Right cardiac atrium (tissue), 5 donors: ENCODE measurements at regions not wholly inside any gene's neighbourhood (a gene's known extent, or its start where the extent isn't known, plus 50 kb on each side); places are given as distances from the start of the nearest gene placed in this dataset.
"Not testable (repeated sequence)": the region's sequence is repeated elsewhere in the genome, so short reads cannot be mapped to it uniquely, and the experiment has no call there.

Experiments
- ATAC-seq, 2 donors: fragments of 200-7000 bp; cut with Tn5 transposase; one replicate each; pipeline versions ENCODE4 v1.8.0 to v1.9.1; 2020; ENCODE audit warnings: moderate library complexity in 2 of 2, mild to moderate bottlenecking in 1 of 2
- DNase-seq, 3 donors: peaks; one replicate each; pipeline ENCODE4 v3.0.0-alpha.2; 2020
- H3K27ac ChIP-seq: one replicate; pipeline ENCODE4 v1.5.1; 2013; ENCODE audit warnings: mild to moderate bottlenecking, low read length, control low read depth, moderate library complexity
- H3K27me3 ChIP-seq: one replicate; pipeline ENCODE4 v1.6.1; 2013; ENCODE audit not compliant: control insufficient read depth, insufficient read depth
- H3K4me1 ChIP-seq: one replicate; pipeline ENCODE4 v1.6.1; 2013; ENCODE audit warnings: low read length; ENCODE audit not compliant: control insufficient read depth, insufficient read depth
- H3K4me3 ChIP-seq: one replicate; pipeline ENCODE4 v1.5.1; 2013; ENCODE audit warnings: low read length, control low read depth
- H3K9me3 ChIP-seq: one replicate; pipeline ENCODE4 v1.6.1; 2013; ENCODE audit warnings: low read length; ENCODE audit not compliant: control insufficient read depth
- WGBS: extraction: QIAGEN DNeasy Blood & Tissue Kit; methylation state at CpG from one replicate; pipeline ENCODE4 v1.1.7; 2013; 5-methylcytosine and 5-hydroxymethylcytosine counted together
- intact Hi-C, 4 donors: fragments of 100-400 bp; cut with DNase I; formaldehyde crosslinking; loops; one replicate each; pipeline versions ENCODE4 v1.11.0 to v1.14.0; 2022 to 2023
- donor health status: healthy with polysubstance abuse.
- donor health status: DM: no; HTN: yes; CAD: no.
- donor health status: DM: no; HTN: no; CAD: no.
- donor health status: DM: no; HTN: yes; CAD: no; lungs with severe emphysema.
- donor health status: DM: yes; HTN: yes; CAD: no.

DNA sequence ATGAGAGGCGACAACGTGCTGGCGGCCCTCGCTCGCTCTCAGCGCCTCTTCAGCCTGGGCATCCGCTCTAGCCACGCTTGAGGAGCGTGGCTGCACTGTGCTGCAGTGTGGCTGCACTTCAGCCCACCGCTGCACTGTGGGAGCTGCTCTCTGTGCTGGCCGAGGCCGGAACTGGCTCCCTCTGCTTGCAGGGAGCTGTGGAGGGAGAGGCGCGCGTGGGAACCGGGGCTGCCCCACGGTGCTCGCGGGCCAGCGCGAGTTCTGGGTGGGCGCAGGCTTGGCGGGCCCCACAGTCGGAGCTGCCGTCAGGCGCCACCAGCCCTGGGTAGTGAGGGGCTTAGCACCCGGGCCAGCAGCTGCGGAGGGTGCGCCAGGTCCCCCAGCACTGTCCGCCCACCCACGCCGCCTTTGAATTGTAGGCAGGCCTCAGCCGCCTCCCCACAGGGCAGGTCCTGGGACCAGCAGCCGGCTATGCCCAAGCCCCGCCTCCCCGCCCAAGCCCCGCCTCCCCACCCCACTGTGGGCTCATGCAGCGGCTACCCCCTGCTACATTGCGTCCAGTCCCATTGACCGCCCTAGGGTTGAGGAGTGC, 974.2 kb downstream of the FSCB start:
- DNase-seq (no peak), ATAC-seq (no peak)
- no peaks in the 10 kb centered on the region for H3K9me3 ChIP-seq
- no peaks in the 10 kb centered on the region for H3K4me1 ChIP-seq
- no peaks in the 10 kb centered on the region for H3K27me3 ChIP-seq
- H3K27ac ChIP-seq = no peak overlapping the region
- no peak overlapping the region for H3K4me3 ChIP-seq
- intact Hi-C loops = no loop called here
- WGBS = 92% methylated on average over 40 of the region's 40 CpGs

GRCh38 chr14:43528321-43528720, 978.8 kb downstream of the FSCB start:
- DNase-seq (no peak), ATAC-seq (no peak)
- no peak overlapping the region for H3K4me3 ChIP-seq
- intact Hi-C loops = no loop called here
- no peaks in the 10 kb centered on the region for H3K4me1 ChIP-seq
- no peaks in the 10 kb centered on the region for H3K9me3 ChIP-seq
- H3K27me3 ChIP-seq = no peaks in the 10 kb centered on the region
- no peak overlapping the region for H3K27ac ChIP-seq
- WGBS = 83% methylated on average over 5 of the region's 5 CpGs

- intact Hi-C loops = no loop called here
- H3K27ac ChIP-seq = no peak overlapping the region
- H3K27me3 ChIP-seq = no peaks in the 10 kb centered on the region
- H3K4me3 ChIP-seq = no peak overlapping the region
- no peaks in the 10 kb centered on the region for H3K4me1 ChIP-seq
- ATAC-seq (no peak), DNase-seq (no peak)
- H3K9me3 ChIP-seq = no peaks in the 10 kb centered on the region
- 25% methylated on average over 1 of the region's 1 CpG for WGBS
Observed at GRCh38 chr14:43525658-43526057, 981.4 kb downstream of the FSCB start.

DNA sequence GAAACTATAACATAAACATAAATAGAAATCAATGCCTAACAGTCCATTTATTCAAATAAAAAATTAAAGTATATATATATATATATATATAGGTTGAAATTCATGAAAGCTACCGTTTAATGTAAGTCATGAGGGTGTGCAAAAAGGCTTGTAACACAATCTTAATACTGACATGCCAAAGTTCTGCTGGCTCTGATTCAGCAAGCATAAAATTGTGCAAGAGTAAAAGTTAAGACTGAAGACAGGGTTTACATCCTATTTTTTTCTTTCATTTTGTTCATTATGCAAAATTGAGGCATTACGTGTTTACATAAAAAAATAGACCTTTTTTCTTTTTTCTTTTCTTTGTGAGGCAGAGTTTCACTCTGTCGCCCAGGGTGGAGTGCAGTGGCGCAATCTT, 984.2 kb downstream of the FSCB start:
- no peak overlapping the region for H3K4me3 ChIP-seq
- no peaks in the 10 kb centered on the region for H3K27me3 ChIP-seq
- intact Hi-C loops = no loop called here
- ATAC-seq (no peak), DNase-seq (no peak)
- H3K27ac ChIP-seq = no peak overlapping the region
- WGBS = 82% methylated on average over 4 of the region's 4 CpGs
- no peaks in the 10 kb centered on the region for H3K4me1 ChIP-seq
- H3K9me3 ChIP-seq = no peaks in the 10 kb centered on the region

GRCh38 chr14:43522191-43522590, 984.9 kb downstream of the FSCB start:
- no peak for ATAC-seq
- no peak overlapping the region for H3K27ac ChIP-seq
- H3K4me3 ChIP-seq = no peak overlapping the region
- no peak for DNase-seq
- intact Hi-C loops = no loop called here
- no peaks in the 10 kb centered on the region for H3K9me3 ChIP-seq
- 92% methylated on average over 4 of the region's 4 CpGs for WGBS
- H3K4me1 ChIP-seq = no peaks in the 10 kb centered on the region
- H3K27me3 ChIP-seq = no peaks in the 10 kb centered on the region

GRCh38 chr14:43503508-43503907, 1003.6 kb downstream of the FSCB start:
- DNase-seq (no peak), ATAC-seq (no peak)
- H3K4me3 ChIP-seq = no peak overlapping the region
- no peaks in the 10 kb centered on the region for H3K4me1 ChIP-seq
- no peaks in the 10 kb centered on the region for H3K27me3 ChIP-seq
- intact Hi-C loops = no loop called here
- no peak overlapping the region for H3K27ac ChIP-seq
- no peaks in the 10 kb centered on the region for H3K9me3 ChIP-seq

DNA sequence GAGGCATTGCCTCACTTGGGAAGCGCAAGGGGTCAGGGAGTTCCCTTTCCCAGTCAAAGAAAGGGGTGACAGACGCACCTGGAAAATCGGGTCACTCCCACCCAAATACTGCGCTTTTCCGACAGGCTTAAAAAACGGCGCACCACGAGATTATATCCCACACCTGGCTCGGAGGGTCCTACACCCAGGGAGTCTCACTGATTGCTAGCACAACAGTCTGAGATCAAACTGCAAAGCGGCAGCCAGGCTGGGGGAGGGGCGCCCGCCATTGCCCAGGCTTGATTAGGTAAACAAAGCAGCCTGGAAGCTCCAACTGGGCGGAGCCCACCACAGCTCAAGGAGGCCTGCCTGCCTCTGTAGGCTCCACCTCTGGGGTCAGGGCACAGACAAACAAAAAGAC, 1014.7 kb downstream of the FSCB start:
- WGBS = 85% methylated on average over 13 of the region's 13 CpGs
- ATAC-seq, H3K27me3 ChIP-seq, H3K27ac ChIP-seq, H3K4me1 ChIP-seq, H3K4me3 ChIP-seq, intact Hi-C loops, H3K9me3 ChIP-seq, DNase-seq: not testable (repeated sequence)

DNA sequence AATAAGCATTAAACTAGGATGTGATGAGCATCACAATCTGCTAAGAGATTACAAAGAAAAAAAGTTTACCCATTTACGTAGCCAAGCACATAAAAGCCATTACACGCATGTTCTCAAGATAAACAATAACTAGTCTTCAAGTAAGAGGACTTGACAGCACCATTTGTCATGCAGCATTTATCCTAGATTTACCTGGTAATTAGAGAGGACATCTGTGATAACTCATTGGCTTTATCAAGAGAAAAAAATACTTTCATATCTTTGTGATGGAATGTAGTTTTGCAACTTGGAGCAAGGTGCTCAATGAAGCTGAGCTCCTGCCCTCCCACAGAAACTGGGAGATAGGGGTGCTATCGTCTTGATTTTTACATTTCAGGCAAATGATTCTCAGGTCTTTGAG, 1023.7 kb downstream of the FSCB start:
- Histone ChIP-seq H3K27me3 (no peaks in the 10 kb centered on the region), H3K4me1 (no peaks in the 10 kb centered on the region), H3K4me3 (no peak overlapping the region), H3K27ac (no peak overlapping the region), H3K9me3 (no peaks in the 10 kb centered on the region)
- no peak for ATAC-seq
- no peak for DNase-seq
- intact Hi-C loops = no loop called here
- WGBS = 60% methylated on average over 3 of the region's 3 CpGs

DNA sequence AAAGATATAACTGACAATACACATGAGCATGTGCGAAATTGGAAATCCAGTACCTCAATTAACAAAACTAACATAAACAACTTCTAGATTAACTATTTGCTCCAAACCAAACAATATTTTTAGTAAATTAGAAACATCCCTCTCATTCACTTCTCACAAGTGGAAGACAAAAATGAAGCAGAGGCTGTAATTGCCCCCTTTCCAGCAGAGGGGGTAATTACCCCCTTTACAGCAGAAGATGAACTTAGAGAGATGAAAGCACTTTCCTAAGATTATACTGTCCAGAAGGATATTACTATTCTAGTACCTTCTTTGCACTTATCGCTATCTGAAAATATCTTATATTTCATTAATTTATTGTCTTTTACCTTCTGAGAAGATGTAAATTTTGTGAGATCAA, 1025.2 kb downstream of the FSCB start:
- Histone ChIP-seq H3K27me3 (no peaks in the 10 kb centered on the region), H3K27ac (no peak overlapping the region), H3K4me1 (no peaks in the 10 kb centered on the region), H3K9me3 (no peaks in the 10 kb centered on the region), H3K4me3 (no peak overlapping the region)
- intact Hi-C loops = no loop called here
- WGBS = 94% methylated on average over 2 of the region's 2 CpGs
- no peak for ATAC-seq
- no peak for DNase-seq

DNA sequence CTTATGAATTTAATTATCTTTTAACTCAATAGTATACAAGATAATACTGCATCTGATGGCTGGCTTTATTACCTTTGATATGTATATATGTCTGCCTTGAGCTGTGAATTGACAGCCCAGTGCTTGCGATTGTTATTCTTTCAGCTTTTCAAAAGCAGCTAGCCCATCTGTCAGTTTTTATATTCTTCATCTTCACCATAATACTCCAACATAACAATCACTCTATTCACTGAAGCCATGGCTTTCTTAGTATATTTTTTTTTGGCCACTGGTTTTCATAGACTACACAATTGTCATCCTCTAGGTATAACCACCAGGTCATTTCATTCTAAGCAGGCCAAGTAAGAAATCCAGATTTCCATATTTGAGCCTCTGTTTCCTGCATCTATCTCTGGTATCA, 1026.1 kb downstream of the FSCB start:
- Histone ChIP-seq H3K4me3 (no peak overlapping the region), H3K4me1 (no peaks in the 10 kb centered on the region), H3K27me3 (no peaks in the 10 kb centered on the region), H3K9me3 (no peaks in the 10 kb centered on the region), H3K27ac (no peak overlapping the region)
- intact Hi-C loops = no loop called here
- ATAC-seq = no peak
- WGBS = 93% methylated on average over 1 of the region's 1 CpG
- no peak for DNase-seq

DNA sequence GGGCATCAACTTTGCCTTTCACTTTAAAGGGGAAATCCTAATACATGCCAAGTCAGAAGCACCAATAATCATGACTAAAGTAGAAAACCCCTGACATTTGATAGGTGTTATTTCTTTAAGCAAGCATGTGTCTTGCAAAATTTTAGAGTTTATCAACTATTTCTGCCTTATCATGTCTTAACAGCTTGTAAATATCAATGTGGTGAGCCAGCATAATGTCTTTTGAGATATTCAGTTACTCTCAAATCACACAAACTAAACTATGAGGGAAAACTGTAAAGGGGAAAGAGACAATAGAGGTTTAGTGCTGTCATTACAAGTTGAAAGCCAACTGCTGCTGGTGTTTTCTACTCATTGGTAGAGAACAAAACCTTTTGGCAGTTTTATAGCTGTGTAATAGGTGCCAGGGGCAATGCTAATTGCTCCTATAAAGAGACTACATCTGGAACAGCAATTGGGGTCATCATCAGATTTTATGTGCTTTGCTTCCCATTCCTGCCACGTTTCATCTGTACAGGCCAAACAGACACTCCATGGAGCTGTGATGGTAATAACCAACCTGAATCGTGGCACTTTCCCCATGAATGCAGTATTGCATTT, 1027.4 kb downstream of the FSCB start:
- no peaks in the 10 kb centered on the region for H3K9me3 ChIP-seq
- H3K4me3 ChIP-seq = no peak overlapping the region
- intact Hi-C loops = no loop called here
- no peak overlapping the region for H3K27ac ChIP-seq
- 59% methylated on average over 2 of the region's 2 CpGs for WGBS
- no peak for ATAC-seq
- no peak for DNase-seq
- H3K27me3 ChIP-seq = no peaks in the 10 kb centered on the region
- H3K4me1 ChIP-seq = no peaks in the 10 kb centered on the region

- Histone ChIP-seq H3K9me3 (no peaks in the 10 kb centered on the region), H3K4me1 (no peaks in the 10 kb centered on the region), H3K27ac (no peak overlapping the region), H3K27me3 (no peaks in the 10 kb centered on the region), H3K4me3 (no peak overlapping the region)
- 62% methylated on average over 2 of the region's 2 CpGs for WGBS
- ATAC-seq = no peak
- DNase-seq = no peak
- intact Hi-C loops = no loop called here
Observed at GRCh38 chr14:43476822-43477221, 1030.3 kb downstream of the FSCB start.
